Fibroblast of skin of abdomen (primary cell): ENCODE measurements at regions not wholly inside any gene's neighbourhood (a gene's known extent, or its start where the extent isn't known, plus 50 kb on each side); places are given as distances from the start of the nearest gene placed in this dataset.
"Not testable (repeated sequence)": the region's sequence is repeated elsewhere in the genome, so short reads cannot be mapped to it uniquely, and the experiment has no call there.

Experiments
- DNase-seq: peaks from one replicate; pipeline ENCODE4 v3.0.0-alpha.2; 2013

GRCh38 chr10:18875477-18875876 is 173.1 kb upstream of the MALRD1 start:
- DNase-seq: no peak

- no peak for DNase-seq
These were observed 169.3 kb upstream of the MALRD1 start for GRCh38 chr10:18879284-18879683.

- DNase-seq: no peak
These were observed 168.1 kb upstream of the MALRD1 start for GRCh38 chr10:18880530-18880929.

- peak; percentile 54 for DNase-seq
These were observed 162.5 kb upstream of the MALRD1 start for GRCh38 chr10:18886102-18886501.

GRCh38 chr10:18906636-18907035 is 142.0 kb upstream of the MALRD1 start:
- peak; percentile 4 for DNase-seq

GRCh38 chr10:18917431-18917830 is 131.2 kb upstream of the MALRD1 start:
- DNase-seq: not testable (repeated sequence)

- peak; percentile 90 for DNase-seq
These were observed 130.1 kb upstream of the MALRD1 start for GRCh38 chr10:18918532-18918931.

- no peak for DNase-seq
These were observed 99.2 kb upstream of the MALRD1 start for GRCh38 chr10:18949391-18949790.

GRCh38 chr10:18951072-18951823 is 97.4 kb upstream of the MALRD1 start:
- DNase-seq: not testable (repeated sequence)

- DNase-seq: no peak
These were observed 93.5 kb upstream of the MALRD1 start for GRCh38 chr10:18955061-18955460.

- DNase-seq: no peak
These were observed 89.2 kb upstream of the MALRD1 start for GRCh38 chr10:18959369-18959768.

- DNase-seq: no peak
These were observed 88.0 kb upstream of the MALRD1 start for GRCh38 chr10:18960466-18961079.

GRCh38 chr10:18968159-18968558 is 80.4 kb upstream of the MALRD1 start:
- DNase-seq: no peak

- no peak for DNase-seq
These were observed 71.8 kb upstream of the MALRD1 start for GRCh38 chr10:18976696-18977251.

- no peak for DNase-seq
These were observed 68.4 kb upstream of the MALRD1 start for GRCh38 chr10:18980089-18980629.

- DNase-seq: no peak
These were observed 64.1 kb upstream of the MALRD1 start for GRCh38 chr10:18984531-18984930.

- no peak for DNase-seq
These were observed 60.3 kb upstream of the MALRD1 start for GRCh38 chr10:18988338-18988737.
